IMR-90 (cell line): ENCODE measurements at regions not wholly inside any gene's neighbourhood (a gene's known extent, or its start where the extent isn't known, plus 50 kb on each side); places are given as distances from the start of the nearest gene placed in this dataset.

Experiments used
- BHLHE40 ChIP-seq: fragments of 150-350 bp; IDR thresholded peaks from 2 replicates; pipeline ENCODE4 v1.6.1; 2016; ENCODE audit warnings: mild to moderate bottlenecking, low read depth, low read length
- CEBPB ChIP-seq: IDR thresholded peaks from 2 replicates; pipeline ENCODE4 v1.6.1; 2012; ENCODE audit warnings: low read depth, low read length, improper control_type of control experiment
- CHD1 ChIP-seq: IDR thresholded peaks from 2 replicates; pipeline ENCODE4 v1.6.1; 2012; ENCODE audit warnings: low read depth, low read length, improper control_type of control experiment
- CTCF ChIP-seq: conservative IDR thresholded peaks from 2 replicates; pipeline ENCODE4 v1.5.1; 2012; ENCODE audit warnings: mild to moderate bottlenecking, low read depth, low read length, improper control_type of control experiment
- FOS ChIP-seq: fragments of 150-350 bp; IDR thresholded peaks from 2 replicates; pipeline ENCODE4 v1.6.1; 2016; ENCODE audit warnings: low read depth, low read length
- MAFK ChIP-seq: IDR thresholded peaks from 2 replicates; pipeline ENCODE4 v1.6.1; 2012; ENCODE audit warnings: low read depth, low read length, improper control_type of control experiment
- MXI1 ChIP-seq: IDR thresholded peaks from 2 replicates; pipeline ENCODE4 v1.6.1; 2012; ENCODE audit warnings: low read depth, mild to moderate bottlenecking, low read length, moderate library complexity, borderline replicate concordance
- POLR2A ChIP-seq: IDR thresholded peaks from 2 replicates; pipeline ENCODE4 v1.6.1; 2012; ENCODE audit warnings: mild to moderate bottlenecking, low read depth, low read length
- RAD21 ChIP-seq: IDR thresholded peaks from 2 replicates; pipeline ENCODE4 v1.6.1; 2012; ENCODE audit warnings: low read length, improper control_type of control experiment
- RCOR1 ChIP-seq: IDR thresholded peaks from 2 replicates; pipeline ENCODE4 v1.6.1; 2012; ENCODE audit warnings: mild to moderate bottlenecking, low read length, improper control_type of control experiment; ENCODE audit not compliant: insufficient replicate concordance
- RFX5 ChIP-seq: IDR thresholded peaks from 2 replicates; pipeline ENCODE4 v1.8.0; 2012; ENCODE audit warnings: low read depth, mild to moderate bottlenecking, low read length, moderate library complexity
- SMC3 ChIP-seq: fragments of 150-350 bp; IDR thresholded peaks from 2 replicates; pipeline ENCODE4 v1.6.1; 2016; ENCODE audit warnings: low read depth, mild to moderate bottlenecking, antibody characterized with exemption, low read length, moderate library complexity
- USF2 ChIP-seq: fragments of 150-350 bp; IDR thresholded peaks from 2 replicates; pipeline ENCODE4 v1.6.1; 2017; ENCODE audit warnings: mild to moderate bottlenecking, antibody characterized with exemption, low read length, low read depth

- TF ChIP-seq CTCF (no peak), SMC3 (no peak), MAFK (no peak), RAD21 (no peak), MXI1 (no peak), POLR2A (no peak), FOS (no peak), CHD1 (no peak), RFX5 (no peak), BHLHE40 (no peak), RCOR1 (no peak), USF2 (no peak), CEBPB (no peak)
Measured at GRCh38 chr12:124082012-124082411, 109.0 kb downstream of the ZNF664 start.
